ENCODE measurements at regions not wholly inside any gene's neighbourhood (a gene's known extent, or its start where the extent isn't known, plus 50 kb on each side); places are given as distances from the start of the nearest gene placed in this dataset.

DNA sequence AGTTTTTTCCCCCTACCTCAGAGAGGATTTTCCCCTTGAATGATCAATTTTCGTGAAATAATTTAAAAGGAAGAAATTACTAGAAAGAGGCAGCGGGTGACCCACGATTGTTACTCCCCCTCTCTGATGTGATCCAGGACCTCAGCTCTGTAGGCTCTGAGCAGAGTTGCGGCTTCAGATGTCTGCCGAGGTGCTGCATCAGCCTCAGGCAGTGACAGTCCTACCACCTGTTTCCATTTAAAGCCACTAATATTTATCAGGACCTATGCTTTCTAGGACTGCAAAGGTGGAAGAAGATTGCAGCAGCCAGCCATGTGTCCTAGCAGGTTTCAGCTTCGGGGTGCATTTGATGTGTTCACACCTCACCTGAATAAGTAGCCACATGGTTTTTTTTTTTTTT, 294.8 kb upstream of the C2CD4B start:
- TF ChIP-seq, protein P1, sequence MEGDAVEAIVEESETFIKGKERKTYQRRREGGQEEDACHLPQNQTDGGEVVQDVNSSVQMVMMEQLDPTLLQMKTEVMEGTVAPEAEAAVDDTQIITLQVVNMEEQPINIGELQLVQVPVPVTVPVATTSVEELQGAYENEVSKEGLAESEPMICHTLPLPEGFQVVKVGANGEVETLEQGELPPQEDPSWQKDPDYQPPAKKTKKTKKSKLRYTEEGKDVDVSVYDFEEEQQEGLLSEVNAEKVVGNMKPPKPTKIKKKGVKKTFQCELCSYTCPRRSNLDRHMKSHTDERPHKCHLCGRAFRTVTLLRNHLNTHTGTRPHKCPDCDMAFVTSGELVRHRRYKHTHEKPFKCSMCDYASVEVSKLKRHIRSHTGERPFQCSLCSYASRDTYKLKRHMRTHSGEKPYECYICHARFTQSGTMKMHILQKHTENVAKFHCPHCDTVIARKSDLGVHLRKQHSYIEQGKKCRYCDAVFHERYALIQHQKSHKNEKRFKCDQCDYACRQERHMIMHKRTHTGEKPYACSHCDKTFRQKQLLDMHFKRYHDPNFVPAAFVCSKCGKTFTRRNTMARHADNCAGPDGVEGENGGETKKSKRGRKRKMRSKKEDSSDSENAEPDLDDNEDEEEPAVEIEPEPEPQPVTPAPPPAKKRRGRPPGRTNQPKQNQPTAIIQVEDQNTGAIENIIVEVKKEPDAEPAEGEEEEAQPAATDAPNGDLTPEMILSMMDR (IDR thresholded peaks at IDR 0.05): no peak
- TF ChIP-seq EZH2 (IDR thresholded peaks at IDR 0.05; ENCODE audit: borderline replicate concordance, insufficient read depth, low read depth, low read length, poor library complexity, severe bottlenecking): no peak

All from B cell (primary cell).